GM12873 (cell line): ENCODE measurements at regions not wholly inside any gene's neighbourhood (a gene's known extent, or its start where the extent isn't known, plus 50 kb on each side); places are given as distances from the start of the nearest gene placed in this dataset.

Experiments used
- CTCF ChIP-seq: IDR thresholded peaks from 2 replicates; pipeline ENCODE4 v1.5.1; 2012; ENCODE audit warnings: low read depth, mild to moderate bottlenecking, moderate library complexity, low read length, control low read depth; ENCODE audit not compliant: insufficient read depth; ENCODE audit errors: missing control alignments

GRCh38 chr3:7982126-7982525 lies 519.5 kb upstream of the LMCD1 start:
- no peak for TF ChIP-seq CTCF

- TF ChIP-seq CTCF: no peak
Observed at GRCh38 chr3:7999384-7999783, 502.2 kb upstream of the LMCD1 start.

- no peak for TF ChIP-seq CTCF
Observed at GRCh38 chr3:8001307-8001706, 500.3 kb upstream of the LMCD1 start.

GRCh38 chr3:8001712-8002111 lies 499.9 kb upstream of the LMCD1 start:
- TF ChIP-seq CTCF: no peak

GRCh38 chr3:8011902-8012301 lies 489.7 kb upstream of the LMCD1 start:
- TF ChIP-seq CTCF: no peak

GRCh38 chr3:8020047-8020841 lies 481.4 kb upstream of the LMCD1 start:
- no peak for TF ChIP-seq CTCF

GRCh38 chr3:8027954-8028353 lies 473.7 kb upstream of the LMCD1 start:
- TF ChIP-seq CTCF: no peak
